CD4-positive, alpha-beta T cell (primary cell): ENCODE measurements at regions not wholly inside any gene's neighbourhood (a gene's known extent, or its start where the extent isn't known, plus 50 kb on each side); places are given as distances from the start of the nearest gene placed in this dataset.

ENCODE experiments used
- ATAC-seq: fragments of 200-7000 bp; cut with Tn5 transposase; one replicate; pipeline ENCODE4 v1.10.0; 2022; ENCODE audit warnings: mild to moderate bottlenecking; ENCODE audit not compliant: poor library complexity
- CTCF ChIA-PET: fragments of 350-600 bp; sonication (Branson Sonifier 250); formaldehyde crosslinking; loops from one replicate; lab custom pipeline; 2021; ENCODE audit warnings: antibody characterized with exemption, inconsistent platforms; lab: Charles Lee
- POLR2A ChIA-PET: fragments of 350-600 bp; sonication (Branson Sonifier 250); formaldehyde crosslinking; loops from one replicate; lab custom pipeline; 2021; ENCODE audit warnings: antibody characterized with exemption, inconsistent platforms; lab: Charles Lee
- DNase-seq, 14 experiments: peaks; one replicate each; pipeline ENCODE4 v3.0.0-alpha.2; 2013 to 2020; ENCODE audit warnings: mixed read lengths in 2 of 14
- H3K27ac ChIP-seq, 2 donors: one replicate each; pipeline versions ENCODE4 v1.5.1 to v1.7.0; 2013; ENCODE audit warnings: low read length in 2 of 2, low read depth in 1 of 2, mild to moderate bottlenecking in 1 of 2
- H3K27me3 ChIP-seq, 2 experiments: 1 replicate in 1 of 2; 2 replicates in 1 of 2; pipeline versions ENCODE4 v1.6.1 to v1.7.0; 2013; ENCODE audit warnings: low read length in 2 of 2, control low read depth in 1 of 2, mild to moderate bottlenecking in 1 of 2, moderate library complexity in 1 of 2; ENCODE audit not compliant: insufficient read depth in 2 of 2, control insufficient read depth in 1 of 2
- H3K36me3 ChIP-seq: one replicate; pipeline ENCODE4 v1.6.1; 2013; ENCODE audit warnings: low read length, control low read depth; ENCODE audit not compliant: insufficient read depth
- H3K4me1 ChIP-seq: one replicate; pipeline ENCODE4 v1.6.1; 2013; ENCODE audit warnings: low read length, control low read depth; ENCODE audit not compliant: insufficient read depth
- H3K4me3 ChIP-seq: one replicate; pipeline ENCODE4 v1.5.1; 2013; ENCODE audit warnings: mild to moderate bottlenecking, low read length, moderate library complexity
- H3K9me3 ChIP-seq, 2 experiments: 1 replicate in 1 of 2; 2 replicates in 1 of 2; pipeline versions ENCODE4 v1.6.1 to v1.7.0; 2013; ENCODE audit warnings: low read length in 2 of 2, mild to moderate bottlenecking in 2 of 2, control low read depth in 1 of 2, moderate library complexity in 1 of 2; ENCODE audit not compliant: control insufficient read depth in 1 of 2, insufficient read depth in 1 of 2
- H3K27ac Mint-ChIP-seq: one replicate; pipeline ENCODE4 v1.8.0; 2020; ENCODE audit warnings: mixed read lengths
- H3K27me3 Mint-ChIP-seq: one replicate; pipeline ENCODE4 v1.8.0; 2021; ENCODE audit warnings: mixed read lengths
- H3K36me3 Mint-ChIP-seq: one replicate; pipeline ENCODE4 v1.8.0; 2021; ENCODE audit warnings: low read depth, mixed read lengths
- H3K4me1 Mint-ChIP-seq: one replicate; pipeline ENCODE4 v1.8.0; 2021; ENCODE audit warnings: low read depth, mixed read lengths
- H3K4me3 Mint-ChIP-seq: one replicate; pipeline ENCODE4 v1.8.0; 2020; ENCODE audit warnings: mild to moderate bottlenecking, mixed read lengths
- H3K9me3 Mint-ChIP-seq: one replicate; pipeline ENCODE4 v1.8.0; 2020; ENCODE audit warnings: mixed read lengths
- intact Hi-C, 2 experiments: fragments of 100-400 bp; cut with DNase I in 1 of 2; cut with micrococcal nuclease in 1 of 2; formaldehyde crosslinking; loops; one replicate each; pipeline versions ENCODE4 v1.15.1 to v1.9.0; 2023 to 2025; cut with DNase I, micrococcal nuclease
- TF ChIP-seq, protein P1 (sequence below): fragments of 200-600 bp; IDR thresholded peaks from one replicate; pipeline ENCODE4 v1.8.0; 2022; ENCODE audit warnings: antibody characterized with exemption, mild to moderate bottlenecking

DNA sequence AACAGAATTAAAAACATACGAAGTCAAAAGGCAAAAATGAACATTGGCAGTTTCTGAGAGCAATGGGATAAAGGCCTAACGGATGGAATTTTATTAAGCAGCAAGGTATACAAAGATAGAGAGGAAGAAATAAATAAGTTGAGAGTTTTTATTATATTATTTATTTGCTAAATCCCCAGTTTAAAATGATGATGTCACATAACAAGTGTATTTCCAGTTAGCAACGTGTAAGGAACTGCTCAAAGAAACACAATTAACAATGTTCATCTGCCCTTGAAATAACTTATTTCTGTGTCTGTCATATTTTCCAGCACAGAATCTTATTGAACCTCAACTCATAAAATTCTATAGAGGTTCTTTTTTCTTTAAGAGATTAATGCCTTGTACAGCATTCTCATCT lies 108.6 kb upstream of the TMEM106B start:
- TF ChIP-seq, protein P1, sequence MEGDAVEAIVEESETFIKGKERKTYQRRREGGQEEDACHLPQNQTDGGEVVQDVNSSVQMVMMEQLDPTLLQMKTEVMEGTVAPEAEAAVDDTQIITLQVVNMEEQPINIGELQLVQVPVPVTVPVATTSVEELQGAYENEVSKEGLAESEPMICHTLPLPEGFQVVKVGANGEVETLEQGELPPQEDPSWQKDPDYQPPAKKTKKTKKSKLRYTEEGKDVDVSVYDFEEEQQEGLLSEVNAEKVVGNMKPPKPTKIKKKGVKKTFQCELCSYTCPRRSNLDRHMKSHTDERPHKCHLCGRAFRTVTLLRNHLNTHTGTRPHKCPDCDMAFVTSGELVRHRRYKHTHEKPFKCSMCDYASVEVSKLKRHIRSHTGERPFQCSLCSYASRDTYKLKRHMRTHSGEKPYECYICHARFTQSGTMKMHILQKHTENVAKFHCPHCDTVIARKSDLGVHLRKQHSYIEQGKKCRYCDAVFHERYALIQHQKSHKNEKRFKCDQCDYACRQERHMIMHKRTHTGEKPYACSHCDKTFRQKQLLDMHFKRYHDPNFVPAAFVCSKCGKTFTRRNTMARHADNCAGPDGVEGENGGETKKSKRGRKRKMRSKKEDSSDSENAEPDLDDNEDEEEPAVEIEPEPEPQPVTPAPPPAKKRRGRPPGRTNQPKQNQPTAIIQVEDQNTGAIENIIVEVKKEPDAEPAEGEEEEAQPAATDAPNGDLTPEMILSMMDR = no peak
- ChIA-PET CTCF (no interaction called here), POLR2A (interaction anchor here (1.1 kb wide), 1 partner anchor 109 kb away, joined by 4 read pairs; the partner anchor contains the start of gene TMEM106B)
- H3K27ac ChIP-seq = no peak overlapping the region
- DNase-seq (no peak), ATAC-seq (no peak)
- H3K4me3 ChIP-seq = no peak overlapping the region
- H3K4me3 Mint-ChIP-seq = no peak overlapping the region
- intact Hi-C loops = no loop called here
- peaks cover 5% of the 10 kb centered on the region for H3K27me3 Mint-ChIP-seq
- peaks cover 0 to 2% of the 10 kb centered on the region in 2 experiments for H3K27me3 ChIP-seq
- H3K4me1 Mint-ChIP-seq = no peaks in the 10 kb centered on the region
- no peaks in the 10 kb centered on the region for H3K4me1 ChIP-seq
- H3K27ac Mint-ChIP-seq = no peak overlapping the region
- no peaks in the 10 kb centered on the region for H3K36me3 Mint-ChIP-seq
- H3K36me3 ChIP-seq = no peaks in the 10 kb centered on the region
- peaks cover 4% of the 10 kb centered on the region for H3K9me3 Mint-ChIP-seq
- H3K9me3 ChIP-seq = no peaks in the 10 kb centered on the region

DNA sequence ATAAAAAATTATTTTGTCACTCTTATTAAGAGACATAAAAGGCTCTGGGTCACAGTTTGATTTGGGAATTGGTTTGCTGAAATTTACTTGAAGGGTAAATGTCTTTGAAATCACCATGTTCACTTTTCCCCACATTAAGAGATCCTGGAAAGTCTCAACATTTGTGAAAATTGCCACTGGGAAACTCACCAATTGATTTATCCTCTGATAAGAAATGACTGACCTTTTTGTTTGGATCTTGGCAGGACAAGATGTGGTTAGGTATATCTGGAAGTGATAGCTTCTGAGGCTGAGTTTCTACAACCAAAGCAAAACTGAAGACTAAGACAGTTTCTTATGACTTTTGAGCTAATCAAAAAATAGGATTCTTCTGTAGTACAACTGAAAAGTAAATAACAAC lies 107.1 kb upstream of the TMEM106B start:
- Histone ChIP-seq H3K4me1 (no peaks in the 10 kb centered on the region), H3K27ac (no peak overlapping the region), H3K4me3 (no peak overlapping the region), H3K27me3 (peaks cover 0 to 7% of the 10 kb centered on the region in 2 experiments), H3K9me3 (no peaks in the 10 kb centered on the region), H3K36me3 (no peaks in the 10 kb centered on the region)
- H3K4me3 Mint-ChIP-seq = no peak overlapping the region
- H3K27me3 Mint-ChIP-seq = peaks cover 12% of the 10 kb centered on the region
- TF ChIP-seq, protein P1 = no peak
- POLR2A ChIA-PET = no interaction called here
- no peaks in the 10 kb centered on the region for H3K36me3 Mint-ChIP-seq
- DNase-seq (no peak), ATAC-seq (no peak)
- intact Hi-C loops = no loop called here
- H3K9me3 Mint-ChIP-seq = peaks cover 4% of the 10 kb centered on the region
- CTCF ChIA-PET = no interaction called here
- no peak overlapping the region for H3K27ac Mint-ChIP-seq
- H3K4me1 Mint-ChIP-seq = no peaks in the 10 kb centered on the region

- Mint-ChIP-seq H3K4me1 (peaks cover 9% of the 10 kb centered on the region), H3K9me3 (no peaks in the 10 kb centered on the region)
- CTCF ChIA-PET = no interaction called here
Observed at GRCh38 chr7:12107381-12107780, 103.7 kb upstream of the TMEM106B start.

More at GRCh38 chr7:12107381-12107780, 103.7 kb upstream of the TMEM106B start:
- Mint-ChIP-seq H3K4me3 (no peak overlapping the region), H3K36me3 (no peaks in the 10 kb centered on the region), H3K27ac (no peak overlapping the region), H3K27me3 (peaks cover 44% of the 10 kb centered on the region)
- Histone ChIP-seq H3K27ac (no peak overlapping the region), H3K4me3 (no peak overlapping the region), H3K36me3 (no peaks in the 10 kb centered on the region), H3K4me1 (peaks cover 9% of the 10 kb centered on the region), H3K9me3 (peaks cover 0 to 7% of the 10 kb centered on the region in 2 experiments), H3K27me3 (peaks cover 9 to 32% of the 10 kb centered on the region in 2 experiments)
- intact Hi-C loops = no loop called here
- ATAC-seq (no peak), DNase-seq (no peak)
- POLR2A ChIA-PET = no interaction called here
- TF ChIP-seq, protein P1 = no peak
